ENCODE measurements at regions not wholly inside any gene's neighbourhood (a gene's known extent, or its start where the extent isn't known, plus 50 kb on each side); places are given as distances from the start of the nearest gene placed in this dataset.

DNA sequence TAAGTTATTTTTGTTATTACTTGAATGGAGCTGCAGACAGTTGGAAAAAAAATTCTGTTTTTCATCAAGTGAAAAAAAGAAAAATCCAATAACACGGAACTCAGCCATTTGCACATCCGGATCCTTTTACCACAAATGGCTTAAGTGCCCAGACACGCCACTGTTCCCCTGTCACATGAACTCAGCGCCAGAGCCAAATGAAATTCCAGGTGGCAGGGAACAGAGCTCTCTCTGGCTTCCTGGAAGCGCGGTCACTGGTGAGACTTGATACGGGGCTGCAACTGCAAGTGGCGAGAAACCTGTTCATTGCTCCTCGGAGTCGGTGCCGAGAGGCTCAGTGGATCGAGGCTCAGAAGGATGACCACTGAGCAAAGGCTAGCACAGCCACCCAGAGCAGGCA lies 60.8 kb upstream of the NPTX2 start:
- TF ChIP-seq, protein P1, sequence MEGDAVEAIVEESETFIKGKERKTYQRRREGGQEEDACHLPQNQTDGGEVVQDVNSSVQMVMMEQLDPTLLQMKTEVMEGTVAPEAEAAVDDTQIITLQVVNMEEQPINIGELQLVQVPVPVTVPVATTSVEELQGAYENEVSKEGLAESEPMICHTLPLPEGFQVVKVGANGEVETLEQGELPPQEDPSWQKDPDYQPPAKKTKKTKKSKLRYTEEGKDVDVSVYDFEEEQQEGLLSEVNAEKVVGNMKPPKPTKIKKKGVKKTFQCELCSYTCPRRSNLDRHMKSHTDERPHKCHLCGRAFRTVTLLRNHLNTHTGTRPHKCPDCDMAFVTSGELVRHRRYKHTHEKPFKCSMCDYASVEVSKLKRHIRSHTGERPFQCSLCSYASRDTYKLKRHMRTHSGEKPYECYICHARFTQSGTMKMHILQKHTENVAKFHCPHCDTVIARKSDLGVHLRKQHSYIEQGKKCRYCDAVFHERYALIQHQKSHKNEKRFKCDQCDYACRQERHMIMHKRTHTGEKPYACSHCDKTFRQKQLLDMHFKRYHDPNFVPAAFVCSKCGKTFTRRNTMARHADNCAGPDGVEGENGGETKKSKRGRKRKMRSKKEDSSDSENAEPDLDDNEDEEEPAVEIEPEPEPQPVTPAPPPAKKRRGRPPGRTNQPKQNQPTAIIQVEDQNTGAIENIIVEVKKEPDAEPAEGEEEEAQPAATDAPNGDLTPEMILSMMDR (IDR thresholded peaks at IDR 0.05; ENCODE audit: poor library complexity): no peak
- TF ChIP-seq EZH2phosphoT487 (IDR thresholded peaks at IDR 0.05; ENCODE audit: low read depth, severe bottlenecking, unreplicated experiment): no peak
